NCI-H1417 treated with DMSO at 0.1 percent for 48 hours (cell line): ENCODE measurements at regions not wholly inside any gene's neighbourhood (a gene's known extent, or its start where the extent isn't known, plus 50 kb on each side); places are given as distances from the start of the nearest gene placed in this dataset.
"Not testable (repeated sequence)": the region's sequence is repeated elsewhere in the genome, so short reads cannot be mapped to it uniquely, and the experiment has no call there.

ENCODE experiments used
- DNase-seq: peaks from one replicate; lab custom pipeline; 2025; lab: John Stamatoyannopoulos, UW

- no peak for DNase-seq
Measured at GRCh38 chr9:106228861-106229260, 534.5 kb downstream of the TMEM38B start.

DNA sequence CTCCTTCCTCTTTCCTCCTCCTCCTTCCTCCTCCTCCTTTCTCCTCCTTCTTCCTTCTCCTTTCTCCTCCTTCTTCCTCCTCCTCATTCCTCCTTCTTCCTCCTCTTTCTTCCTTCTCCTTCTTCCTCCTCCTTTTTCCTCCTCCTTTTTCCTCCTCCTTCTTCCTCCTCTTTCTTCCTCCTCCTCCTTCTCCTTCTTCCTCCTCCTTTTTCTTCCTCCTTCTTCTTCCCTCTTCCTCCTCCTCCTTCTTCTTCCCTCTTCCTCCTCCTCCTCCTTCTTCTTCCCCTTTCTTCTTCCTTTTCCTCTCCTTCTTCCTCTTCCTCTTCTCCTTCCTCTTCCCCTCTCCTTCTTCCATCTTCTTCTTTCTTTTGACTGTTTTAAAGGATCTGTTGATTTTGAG lies 538.8 kb downstream of the TMEM38B start:
- DNase-seq: no peak

DNA sequence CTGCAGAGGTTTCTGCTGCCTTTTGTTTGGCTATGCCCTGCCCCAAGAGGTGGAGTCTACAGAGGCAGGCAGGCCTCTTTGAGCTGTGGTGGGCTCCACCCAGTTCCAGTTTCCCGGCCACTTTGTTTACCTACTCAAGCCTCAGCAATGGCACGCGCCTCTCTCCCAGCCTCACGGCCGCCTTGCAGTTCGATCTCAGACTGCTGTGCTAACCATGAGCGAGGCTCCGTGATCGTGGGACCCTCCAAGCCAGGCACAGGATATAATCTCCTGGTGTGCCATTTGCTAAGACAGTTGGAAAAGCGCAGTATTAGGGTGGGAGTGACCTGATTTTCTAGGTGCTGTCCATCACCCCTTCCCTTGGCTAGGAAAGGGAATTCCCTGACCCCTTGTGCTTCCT lies 566.6 kb downstream of the TMEM38B start:
- DNase-seq: not testable (repeated sequence)

DNA sequence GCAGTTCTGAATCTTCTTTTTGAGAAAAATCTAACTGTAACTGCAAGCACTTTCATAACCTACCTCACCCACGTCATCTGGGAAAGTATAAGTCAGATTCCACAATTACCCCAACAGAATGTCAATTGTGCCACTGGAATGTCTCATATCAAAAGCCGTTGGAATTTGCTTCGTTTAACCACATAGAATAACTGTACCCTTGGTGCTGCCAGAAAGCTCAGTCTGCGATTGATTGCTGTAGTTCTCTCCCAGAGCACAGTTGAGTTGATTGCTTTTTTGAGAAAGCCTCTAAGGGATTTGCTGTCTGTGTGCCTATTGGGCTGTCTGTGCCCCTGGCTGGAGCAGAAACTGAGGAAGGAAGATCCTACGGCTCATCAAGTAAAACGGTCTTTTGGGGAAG lies 583.6 kb downstream of the TMEM38B start:
- DNase-seq: no peak

- DNase-seq: no peak
Measured at GRCh38 chr9:106283769-106284168, 579.2 kb upstream of the ZNF462 start.

DNA sequence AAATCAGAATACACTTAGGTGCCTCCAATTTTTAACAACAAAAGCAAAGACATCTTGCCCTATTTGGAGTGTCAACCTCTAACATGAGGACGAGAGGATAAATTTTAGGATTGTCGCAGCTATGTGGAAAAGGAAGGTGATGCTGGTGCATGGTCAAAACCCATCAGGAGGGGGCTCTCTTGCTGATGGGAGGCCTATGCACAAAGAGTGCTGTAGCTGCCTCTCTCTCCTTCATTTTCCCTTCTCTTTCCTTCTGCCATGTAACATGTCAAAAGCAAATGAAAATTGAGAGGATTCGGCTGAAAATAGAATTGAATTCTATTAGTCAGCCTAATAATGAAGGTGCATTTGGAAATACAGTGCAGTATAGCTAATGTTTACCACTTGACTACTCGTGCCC lies 578.7 kb upstream of the ZNF462 start:
- DNase-seq: no peak

DNA sequence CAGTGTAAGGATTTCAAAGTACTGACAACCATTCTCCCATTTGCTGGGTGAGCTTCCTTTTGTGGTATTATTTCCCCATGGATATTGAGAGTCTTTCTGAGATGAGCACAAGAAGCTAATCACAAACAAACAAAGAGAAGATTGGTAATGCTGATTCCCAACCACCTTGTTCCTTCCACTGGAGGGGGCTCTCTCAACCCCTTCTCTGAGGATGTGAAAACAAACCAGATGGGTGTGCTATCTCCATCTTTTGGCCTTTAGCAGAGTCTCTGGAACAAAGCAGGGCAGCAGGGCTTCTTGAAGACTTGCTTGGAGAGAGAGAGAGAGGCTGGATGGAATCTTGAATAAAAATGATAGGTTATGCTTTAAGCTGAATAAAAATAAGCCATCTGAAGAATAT lies 576.7 kb upstream of the ZNF462 start:
- DNase-seq: no peak

DNA sequence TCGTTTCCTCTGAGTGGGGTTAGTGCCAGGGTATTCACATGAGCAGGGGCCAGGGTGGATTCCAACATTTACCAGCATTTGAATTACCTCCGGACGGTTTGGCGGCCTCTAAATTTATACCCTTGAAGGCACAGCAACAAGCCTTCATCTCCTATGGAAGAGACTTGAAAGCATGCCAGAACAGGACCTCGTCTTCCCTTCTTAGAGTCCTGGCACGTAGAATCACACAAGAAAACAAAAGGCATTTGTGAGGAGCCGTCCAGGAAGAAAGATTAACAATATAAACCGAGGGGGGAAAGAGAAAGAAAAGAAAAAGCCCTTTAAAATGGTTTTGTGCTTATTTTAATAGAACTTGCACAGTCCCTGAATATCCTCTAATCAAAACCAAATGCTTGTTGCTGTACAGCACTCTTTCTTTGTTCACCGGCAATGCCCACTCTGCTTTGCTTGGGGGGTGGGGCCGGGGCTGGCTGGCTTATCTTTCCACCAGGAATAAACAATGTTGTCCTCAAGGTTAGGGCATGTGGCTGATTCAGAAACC lies 575.8 kb upstream of the ZNF462 start:
- DNase-seq: no peak

DNA sequence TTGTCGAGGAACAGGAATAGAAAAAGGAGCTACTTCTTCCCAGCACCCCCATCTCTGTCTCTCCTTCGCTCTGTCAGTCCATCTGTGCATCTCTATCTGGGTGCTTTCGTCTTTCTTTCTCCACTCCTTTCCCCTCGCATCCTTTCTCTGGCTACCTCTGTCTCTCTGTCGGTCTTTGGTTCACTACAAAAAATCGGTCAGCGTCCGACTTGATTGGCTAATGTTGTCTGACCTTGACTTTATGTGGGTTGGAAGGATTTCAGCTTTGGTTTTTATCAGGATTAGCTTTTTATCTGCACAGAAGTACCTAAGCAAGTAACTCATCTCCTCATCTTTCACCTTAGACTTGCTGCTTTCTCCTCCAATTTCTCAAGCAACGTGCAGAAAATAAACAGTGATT lies 575.2 kb upstream of the ZNF462 start:
- no peak for DNase-seq

- no peak for DNase-seq
Measured at GRCh38 chr9:106288689-106289088, 574.3 kb upstream of the ZNF462 start.

- DNase-seq: no peak
Measured at GRCh38 chr9:106291786-106292185, 571.2 kb upstream of the ZNF462 start.

GRCh38 chr9:106296426-106296825 lies 566.5 kb upstream of the ZNF462 start:
- no peak for DNase-seq

GRCh38 chr9:106298997-106299396 lies 564.0 kb upstream of the ZNF462 start:
- no peak for DNase-seq

DNA sequence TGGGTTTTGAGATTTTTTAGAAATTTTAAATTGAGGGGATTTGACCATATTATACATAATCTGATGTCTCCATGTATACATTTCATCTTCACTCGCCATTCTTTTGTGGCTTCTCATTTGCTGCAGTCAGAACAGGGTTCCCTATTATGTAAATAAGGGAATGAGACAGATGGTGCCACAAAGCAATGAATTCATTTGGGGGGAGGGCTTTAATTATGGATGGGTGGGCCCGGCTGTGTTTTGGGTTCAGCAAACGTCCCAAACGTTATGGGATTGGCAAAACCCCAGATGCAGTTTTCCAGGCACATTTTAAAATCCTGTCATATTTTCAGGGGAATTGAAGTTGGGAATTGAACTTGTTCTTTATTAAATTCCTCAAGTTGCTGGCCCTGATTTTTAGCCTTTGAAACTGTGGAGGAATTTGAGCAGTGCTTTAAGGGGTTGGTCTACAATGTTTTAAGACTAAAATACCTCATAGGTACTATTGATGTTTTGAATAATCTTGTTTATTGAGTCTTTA lies 558.5 kb upstream of the ZNF462 start:
- DNase-seq: no peak

DNA sequence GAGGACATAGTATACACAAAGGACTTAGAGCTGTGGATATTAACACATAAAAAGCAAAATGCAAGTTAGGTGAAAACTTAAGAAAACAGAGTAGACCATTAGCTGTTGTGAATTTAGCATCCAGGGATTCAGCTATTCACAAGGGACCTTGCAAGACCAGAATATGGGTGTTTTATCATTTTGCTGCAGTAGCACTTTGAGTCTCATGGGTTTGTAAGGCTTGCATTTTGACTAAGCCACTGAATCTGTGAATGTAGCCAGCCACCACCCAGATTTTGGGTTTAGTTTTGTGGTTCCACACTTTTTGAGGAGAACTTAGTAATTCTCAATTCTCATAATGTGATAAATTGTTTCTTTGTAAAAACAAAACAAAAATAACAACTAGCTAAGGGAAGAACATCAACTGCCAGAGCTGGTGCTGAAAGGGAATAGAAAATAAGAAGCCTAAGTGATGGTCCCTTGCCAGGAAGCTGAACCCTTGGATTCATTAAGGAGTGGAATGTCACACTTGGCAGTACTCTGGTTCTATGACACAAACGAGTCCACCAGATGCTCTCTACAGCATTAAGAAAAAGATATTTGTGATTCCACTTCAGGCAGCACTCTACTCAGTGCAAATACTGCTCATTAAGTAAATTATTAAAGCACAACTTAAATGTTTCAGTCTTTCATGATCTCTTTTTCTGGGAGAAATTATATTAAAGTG lies 557.4 kb upstream of the ZNF462 start:
- DNase-seq: no peak

GRCh38 chr9:106307670-106308069 lies 555.3 kb upstream of the ZNF462 start:
- DNase-seq: no peak

- DNase-seq: no peak
Measured at GRCh38 chr9:106309925-106310324, 553.0 kb upstream of the ZNF462 start.

DNA sequence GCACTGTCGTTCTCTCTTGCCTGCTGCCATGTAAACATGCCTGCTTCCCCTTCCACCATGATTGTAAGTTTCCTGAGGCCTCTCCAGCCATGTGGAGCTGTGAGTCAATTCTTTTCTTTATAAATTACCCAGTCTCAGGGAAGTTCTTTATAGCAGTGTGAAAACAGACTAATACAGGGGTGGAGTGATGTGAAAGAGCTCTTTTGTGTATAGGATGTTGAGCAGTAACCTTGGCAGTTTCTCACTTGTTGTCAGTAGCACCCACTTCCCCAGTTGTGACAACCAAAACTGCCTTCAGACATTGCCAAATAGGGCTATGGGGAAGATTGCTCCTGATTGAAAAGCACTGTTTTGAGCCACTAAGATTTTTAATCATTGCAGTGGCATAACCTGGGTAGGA lies 552.2 kb upstream of the ZNF462 start:
- no peak for DNase-seq

DNA sequence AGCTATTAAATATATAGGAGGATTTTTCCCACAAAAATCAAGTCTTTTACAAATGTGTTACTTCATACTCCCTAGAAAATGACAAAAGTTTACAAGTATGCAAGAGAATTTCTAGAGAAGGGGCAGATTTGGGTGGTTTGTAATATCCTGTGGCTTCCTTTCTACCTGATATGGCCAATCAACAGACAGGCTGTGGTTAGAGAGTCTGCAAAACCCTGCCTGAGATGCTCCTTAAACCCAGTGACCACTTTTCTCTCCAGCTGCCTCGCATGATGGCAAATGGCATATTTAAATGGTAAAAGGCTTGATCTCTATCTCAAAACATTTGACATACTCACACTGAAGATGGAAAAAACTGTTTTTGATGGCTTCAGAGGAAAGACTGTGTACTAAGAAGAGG lies 550.1 kb upstream of the ZNF462 start:
- DNase-seq: no peak

GRCh38 chr9:106314476-106314875 lies 548.5 kb upstream of the ZNF462 start:
- DNase-seq: no peak

DNA sequence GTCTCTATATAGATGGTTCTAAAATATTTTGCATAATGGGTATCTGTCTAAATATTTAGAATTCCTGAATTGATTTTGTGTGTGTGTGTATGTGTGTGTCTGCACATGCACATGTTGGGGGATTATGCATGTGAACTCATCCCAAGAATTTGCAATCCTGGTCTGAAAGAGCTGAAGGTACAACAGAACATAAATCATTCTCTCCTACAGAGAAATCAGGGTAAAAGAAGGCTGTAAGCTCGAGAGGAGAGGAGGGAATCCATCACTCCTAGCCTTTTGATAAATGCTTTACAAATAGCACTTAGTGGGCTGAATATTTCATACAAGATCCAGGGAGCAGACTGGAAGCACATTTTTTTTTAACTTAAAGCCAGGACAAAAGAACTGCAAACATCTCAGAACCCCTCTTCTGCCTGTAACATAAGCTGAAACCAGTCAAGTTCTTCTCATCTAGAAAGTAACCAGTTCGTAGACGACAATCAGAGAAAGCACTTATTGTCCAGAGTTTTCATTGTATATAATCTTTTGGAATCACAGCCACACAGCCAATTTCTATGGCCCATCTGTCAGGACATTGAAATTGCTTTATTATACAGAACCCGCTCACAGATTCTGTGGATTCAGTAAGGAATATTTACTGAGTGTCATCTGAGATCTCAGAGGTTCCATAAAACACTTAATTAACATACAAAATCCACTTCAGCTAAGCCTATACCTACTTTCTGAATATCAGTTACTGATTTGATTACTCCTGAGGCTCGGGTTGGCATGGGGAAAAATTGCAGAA lies 541.4 kb upstream of the ZNF462 start:
- DNase-seq: no peak

DNA sequence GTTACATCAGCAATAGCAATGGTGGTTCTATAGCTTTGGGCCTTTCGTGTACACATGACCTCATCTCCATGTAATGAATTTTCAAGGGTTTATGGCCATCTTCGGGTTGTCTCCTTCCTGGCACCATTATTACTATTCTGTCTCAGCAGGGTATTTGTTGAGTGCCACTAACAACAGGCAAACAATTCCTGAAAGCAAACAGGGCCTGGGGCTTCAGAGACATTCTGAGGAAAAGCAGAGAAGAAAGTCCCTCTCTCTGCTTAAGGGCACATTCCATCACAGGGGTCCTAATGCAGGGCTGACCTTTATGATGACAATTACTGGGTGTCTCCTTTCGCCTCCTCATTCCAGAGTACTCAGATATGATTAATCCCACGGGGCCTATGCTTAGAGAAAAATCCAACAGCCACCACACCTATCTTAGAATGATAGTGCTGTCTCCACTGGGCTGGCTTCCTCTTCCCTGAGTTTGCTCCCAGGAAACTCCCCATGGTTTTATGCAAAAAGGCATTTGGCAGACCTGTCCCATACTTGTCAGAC lies 540.2 kb upstream of the ZNF462 start:
- DNase-seq: no peak

DNA sequence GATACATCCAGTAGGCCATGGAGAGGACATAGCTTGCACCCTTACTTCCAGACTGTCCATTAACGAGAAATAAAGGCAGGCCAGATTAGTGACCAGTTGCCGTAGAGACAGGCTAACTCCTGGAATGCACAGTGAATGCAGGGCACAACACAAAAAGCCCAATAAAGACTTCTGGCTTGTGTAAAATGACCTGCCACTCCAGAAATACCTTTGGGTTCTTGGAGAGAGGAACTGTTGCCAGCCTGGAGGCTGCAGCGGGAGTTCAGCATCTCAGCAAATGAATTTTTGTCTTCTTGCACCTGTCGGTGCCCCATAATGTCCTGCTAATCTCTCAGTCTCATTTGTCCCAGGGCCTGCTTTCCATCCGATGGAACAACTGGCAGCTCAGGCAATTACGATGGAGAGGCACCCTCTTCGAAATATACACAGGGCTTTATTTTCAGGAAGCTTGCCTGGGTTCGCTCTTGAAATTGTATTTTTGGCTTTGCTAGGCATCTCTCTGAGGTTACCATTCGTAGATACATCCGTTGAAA lies 538.8 kb upstream of the ZNF462 start:
- DNase-seq: no peak
